Stimulated activated CD4-positive, alpha-beta T cell treated with anti-CD3 and anti-CD28 coated beads, Interleukin-2, amount 100 ng/mL, for 48 hours (primary cell): ENCODE measurements at regions not wholly inside any gene's neighbourhood (a gene's known extent, or its start where the extent isn't known, plus 50 kb on each side); places are given as distances from the start of the nearest gene placed in this dataset.

ENCODE experiments used
- DNase-seq, 2 donors: peaks; one replicate each; pipeline ENCODE4 v3.0.0-alpha.2; 2020

DNA sequence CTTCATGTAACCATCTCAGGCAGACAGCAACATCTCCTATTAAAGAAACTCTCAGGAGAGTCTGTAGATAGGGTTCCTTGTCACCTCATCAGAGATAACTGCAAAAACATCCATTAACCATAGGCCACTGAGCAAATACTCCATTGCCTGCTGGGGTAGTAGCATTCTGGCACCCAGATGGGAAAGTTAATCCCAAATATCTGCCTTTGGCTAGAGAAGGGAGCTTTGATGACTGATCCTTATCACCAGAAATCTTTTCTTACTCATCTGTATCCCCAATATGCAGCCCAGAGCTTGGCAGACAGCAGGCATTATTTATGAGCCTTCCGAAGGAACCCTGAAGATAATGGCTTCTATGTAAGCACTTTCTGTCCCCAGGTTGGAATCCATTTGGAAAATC lies 173.1 kb downstream of the MFSD1 start:
- no peak for DNase-seq

- no peak for DNase-seq
Observed at GRCh38 chr3:158976966-158977365, 175.1 kb downstream of the MFSD1 start.

DNA sequence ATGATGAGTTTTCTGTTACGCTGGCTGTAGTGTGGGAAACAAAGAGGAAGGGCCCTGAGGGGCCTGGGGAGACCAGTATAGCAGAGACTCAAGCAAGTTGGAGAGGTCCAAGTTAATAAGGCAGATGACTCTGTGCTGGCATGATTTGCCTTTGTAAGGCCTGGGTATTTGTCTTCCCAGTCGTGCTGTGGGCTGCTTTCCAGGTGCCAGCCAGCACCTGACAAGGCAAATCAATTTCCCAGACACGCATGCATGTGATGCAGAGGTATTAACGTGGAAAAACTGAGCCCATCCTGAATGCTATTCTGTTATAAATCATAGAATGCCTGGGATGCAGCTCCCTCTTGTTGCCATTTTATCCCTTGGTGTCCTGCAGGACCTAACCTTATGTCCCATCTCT lies 175.6 kb downstream of the MFSD1 start:
- DNase-seq: no peak

GRCh38 chr3:158983216-158984099 lies 181.6 kb downstream of the MFSD1 start:
- DNase-seq: no peak

DNA sequence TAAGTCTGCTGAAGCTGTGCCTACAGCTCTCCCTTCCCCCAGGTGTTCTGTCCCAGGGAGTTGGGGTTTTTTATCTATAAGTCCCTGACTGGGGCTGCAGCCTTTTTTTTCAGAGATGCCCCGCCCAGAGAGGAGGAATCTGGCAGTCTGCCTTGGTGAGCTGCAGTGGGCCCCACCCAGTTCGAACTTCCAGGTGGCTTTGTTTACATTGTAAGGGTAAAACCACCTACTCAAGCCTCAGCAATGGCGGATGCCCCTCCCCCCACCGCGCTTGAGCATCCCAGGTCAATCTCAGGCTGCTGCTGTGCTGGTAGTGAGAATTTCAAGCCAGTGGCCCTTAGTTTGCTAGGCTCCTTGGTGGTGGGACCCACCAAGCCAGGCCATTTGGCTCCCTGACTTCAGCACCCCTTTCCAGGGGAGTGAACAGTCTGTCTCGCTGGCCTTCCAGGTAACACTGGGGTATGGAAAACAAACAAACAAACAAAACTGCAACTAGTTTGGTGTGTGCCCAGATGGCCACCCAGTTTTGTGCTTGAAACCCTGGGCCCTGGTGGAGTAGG lies 189.4 kb downstream of the MFSD1 start:
- DNase-seq: no peak

GRCh38 chr3:158992463-158992862 lies 190.6 kb downstream of the MFSD1 start:
- DNase-seq: no peak

GRCh38 chr3:158994386-158994785 lies 192.5 kb downstream of the MFSD1 start:
- DNase-seq: no peak

GRCh38 chr3:159001711-159002110 lies 199.9 kb downstream of the MFSD1 start:
- no peak for DNase-seq

DNA sequence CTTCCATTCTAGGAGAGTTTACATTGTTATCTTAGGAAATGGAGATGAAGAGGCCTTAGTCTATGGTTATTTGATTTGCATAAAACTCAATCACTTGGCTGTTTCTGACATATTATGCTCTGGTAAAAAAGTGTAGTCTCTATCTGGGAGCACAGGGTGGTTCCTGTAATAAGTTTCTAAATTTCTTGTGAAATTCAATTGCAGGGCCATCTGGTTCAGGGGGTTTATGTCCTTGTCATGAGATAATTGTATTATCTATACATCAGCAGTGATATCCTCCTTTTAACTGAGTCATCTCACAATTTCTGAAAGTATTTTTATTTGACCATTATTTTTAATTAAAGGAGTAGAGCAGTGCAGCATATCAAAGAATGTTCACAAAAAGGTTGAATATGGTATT lies 203.3 kb downstream of the MFSD1 start:
- no peak for DNase-seq

GRCh38 chr3:159007331-159007730 lies 205.5 kb downstream of the MFSD1 start:
- no peak for DNase-seq

- DNase-seq: no peak
Observed at GRCh38 chr3:159008401-159008800, 206.5 kb downstream of the MFSD1 start.

DNA sequence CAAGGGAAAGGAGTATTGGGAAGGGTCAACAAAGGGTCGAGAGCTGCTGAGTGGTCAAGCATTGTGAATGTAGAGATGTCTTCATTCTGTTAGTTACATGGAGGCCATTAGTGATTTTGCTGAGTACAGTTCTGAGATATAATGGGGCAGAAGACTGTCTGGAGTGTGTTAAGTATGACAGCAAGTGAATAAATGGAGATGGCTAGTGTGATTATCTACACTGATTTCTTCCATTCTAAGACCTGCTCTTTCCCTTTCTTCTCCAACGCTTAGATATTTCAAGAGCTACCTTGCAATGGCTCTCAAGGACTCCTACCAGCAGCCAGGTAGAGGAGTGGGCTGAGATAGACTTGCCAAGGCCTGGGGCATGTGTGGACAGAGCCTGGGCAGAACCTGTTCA lies 216.5 kb downstream of the MFSD1 start:
- DNase-seq: no peak

DNA sequence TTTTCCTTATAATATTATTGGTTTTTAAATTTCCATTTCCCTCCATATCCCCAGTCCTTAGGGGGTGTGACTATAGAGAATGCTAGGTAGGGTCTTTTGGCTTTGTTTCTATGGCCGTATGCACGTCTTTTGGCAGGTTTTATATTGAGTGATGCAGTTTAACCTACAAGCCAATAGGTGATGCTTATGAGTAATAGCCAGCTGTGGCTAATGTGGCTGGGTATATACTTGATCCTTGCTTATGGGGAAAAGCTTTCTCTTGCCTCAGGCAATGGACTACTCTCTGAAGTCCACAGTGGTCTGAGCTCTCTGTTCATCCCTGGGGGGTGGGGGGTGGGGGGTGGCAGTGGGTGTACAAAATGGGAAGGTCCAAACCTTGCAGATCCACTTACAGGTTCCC lies 223.9 kb downstream of the MFSD1 start:
- no peak for DNase-seq

DNA sequence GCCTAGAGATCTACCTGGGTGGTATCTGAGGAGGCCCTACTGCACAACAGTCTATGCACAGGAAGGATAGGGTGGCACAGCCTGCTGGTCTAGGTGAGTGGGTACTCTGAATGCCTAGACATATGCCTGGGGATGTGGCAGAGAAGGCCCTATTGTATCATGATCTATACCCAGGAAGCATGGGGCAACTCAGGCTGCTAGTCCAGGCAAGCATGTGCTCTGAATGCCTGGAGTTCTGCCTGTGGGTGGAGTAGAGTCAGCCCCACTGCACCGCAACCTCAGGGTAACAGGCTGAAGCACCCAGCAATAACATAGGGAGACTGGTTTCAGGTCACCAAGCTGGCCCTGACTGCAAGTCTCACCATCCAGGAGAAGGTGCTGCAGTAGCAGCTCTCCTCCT lies 224.7 kb downstream of the MFSD1 start:
- no peak for DNase-seq

- no peak for DNase-seq
Observed at GRCh38 chr3:159028706-159029105, 226.9 kb downstream of the MFSD1 start.

DNA sequence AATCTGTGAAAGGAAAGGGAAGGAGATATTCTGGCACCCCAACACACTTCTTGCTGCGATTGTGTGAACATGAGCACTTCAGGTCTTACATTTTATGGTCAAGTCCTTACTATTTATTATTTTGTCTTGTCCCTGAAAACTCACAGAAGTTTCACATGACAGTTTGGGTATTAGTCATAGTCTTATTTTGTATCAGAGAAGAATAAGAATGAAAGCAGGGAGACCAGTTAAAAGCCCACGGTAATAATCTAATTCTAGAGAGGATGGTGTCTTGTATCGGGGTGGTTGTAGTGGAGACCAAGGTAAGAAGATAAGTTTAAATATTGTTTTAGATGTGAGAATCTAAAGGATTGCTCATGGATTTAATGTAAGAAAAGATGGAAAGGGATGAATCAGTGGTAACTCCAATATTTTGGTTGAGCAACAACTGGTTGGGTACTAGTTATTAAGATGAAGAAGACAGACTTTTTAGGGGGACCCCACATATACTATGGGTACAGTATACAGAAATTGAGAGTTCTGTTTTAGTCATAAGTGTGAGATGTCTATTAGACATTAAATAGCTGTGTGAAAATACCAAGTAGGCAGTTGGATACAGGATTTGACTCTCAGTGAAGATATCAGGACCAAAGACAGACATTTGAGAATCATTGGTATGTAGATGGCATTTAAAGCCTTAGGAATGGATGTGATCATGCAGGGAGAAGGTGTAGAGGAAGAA lies 227.6 kb downstream of the MFSD1 start:
- no peak for DNase-seq

DNA sequence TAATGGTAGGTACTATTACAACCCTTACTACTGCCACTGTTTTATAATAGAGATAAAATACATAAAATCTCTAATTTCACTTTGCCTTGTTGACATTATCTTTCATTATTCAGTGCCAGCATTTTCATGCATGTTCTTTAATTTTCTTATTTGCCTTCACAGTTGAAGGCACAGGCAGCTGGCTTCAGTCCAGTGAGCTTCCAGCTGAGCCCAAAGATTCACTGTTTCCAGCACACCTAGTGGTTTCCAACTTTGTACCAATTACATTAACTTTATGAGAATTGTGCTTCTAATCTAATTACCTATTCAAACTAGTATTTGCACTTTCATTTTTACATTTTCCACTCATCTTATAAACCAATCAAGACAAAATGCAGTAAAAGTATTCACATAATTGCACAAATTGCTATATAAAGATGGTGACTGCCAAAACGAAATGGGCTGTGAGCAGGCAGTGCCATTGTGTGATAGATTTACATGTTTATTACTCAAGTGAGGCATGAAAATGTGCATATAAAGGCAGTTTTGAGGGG lies 228.3 kb downstream of the MFSD1 start:
- DNase-seq: no peak

GRCh38 chr3:159030886-159031679 lies 229.2 kb downstream of the MFSD1 start:
- DNase-seq: no peak

- DNase-seq: no peak
Observed at GRCh38 chr3:159032311-159032710, 230.5 kb downstream of the MFSD1 start.

- no peak for DNase-seq
Observed at GRCh38 chr3:159038405-159038804, 236.6 kb downstream of the MFSD1 start.

DNA sequence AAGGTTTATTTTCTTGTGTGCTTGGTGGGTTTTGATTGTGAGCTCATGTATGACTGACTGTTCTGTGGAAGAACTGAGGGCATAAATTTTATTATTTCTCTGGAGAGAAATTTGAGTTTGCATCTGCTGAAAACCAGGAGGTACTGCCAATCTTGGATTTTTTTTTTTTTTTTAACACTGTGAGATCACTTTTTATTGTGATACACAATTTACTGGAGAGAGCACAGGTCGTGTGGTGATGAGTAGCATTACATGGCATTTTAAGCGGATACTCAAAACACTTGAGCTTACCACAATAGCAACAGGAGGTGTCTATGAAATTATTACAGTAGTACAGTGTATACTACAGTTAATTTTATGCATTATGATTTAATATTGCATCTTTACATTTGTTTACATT lies 237.4 kb downstream of the MFSD1 start:
- no peak for DNase-seq

DNA sequence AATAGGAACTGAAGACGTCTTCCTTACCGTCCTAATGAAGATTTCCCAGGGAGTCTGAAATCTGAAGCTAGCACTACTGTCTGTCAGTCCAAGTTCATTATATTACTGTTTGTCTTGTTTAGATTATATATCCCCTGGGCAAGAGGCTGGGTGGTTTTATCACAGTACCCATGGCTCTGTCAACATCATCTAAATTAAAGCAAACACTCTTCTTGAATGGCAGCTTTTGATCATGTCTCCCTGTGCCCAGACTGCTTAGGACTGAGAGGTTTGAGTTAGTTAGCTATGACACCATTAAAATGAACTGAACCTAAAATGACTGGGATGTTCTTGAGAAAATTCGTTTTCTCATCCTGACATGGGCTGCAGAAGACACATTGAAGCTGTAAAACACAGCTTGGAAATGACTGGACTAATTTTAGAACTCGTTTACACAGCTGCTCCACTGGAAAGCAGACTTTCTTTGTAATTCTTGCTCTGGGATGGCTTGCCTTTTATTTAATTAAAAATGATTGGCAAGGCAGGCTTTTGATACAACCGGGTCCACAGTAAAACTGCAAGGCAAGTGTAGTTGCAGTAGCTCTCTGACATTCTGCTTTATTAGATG lies 243.5 kb downstream of the MFSD1 start:
- DNase-seq: no peak
